Osteoblast (primary cell): ENCODE measurements at regions not wholly inside any gene's neighbourhood (a gene's known extent, or its start where the extent isn't known, plus 50 kb on each side); places are given as distances from the start of the nearest gene placed in this dataset.

Source experiments
- DNase-seq: peaks from one replicate; pipeline ENCODE4 v3.0.0; 2011; ENCODE audit warnings: low spot score, mixed read lengths; ENCODE audit not compliant: insufficient read length; ENCODE audit errors: missing footprints
- H2AFZ ChIP-seq: 2 replicates; pipeline ENCODE4 v1.6.0; 2011; ENCODE audit warnings: mild to moderate bottlenecking, low read length
- H3K27ac ChIP-seq: 2 replicates; pipeline ENCODE4 v1.5.1; 2011; ENCODE audit warnings: mild to moderate bottlenecking, low read depth, low read length, moderate library complexity
- H3K27me3 ChIP-seq: 2 replicates; pipeline ENCODE4 v1.6.0; 2012; ENCODE audit warnings: mild to moderate bottlenecking, control low read depth, inconsistent platforms, low read length, moderate library complexity; ENCODE audit not compliant: insufficient read depth
- H3K36me3 ChIP-seq: 2 replicates; pipeline ENCODE4 v1.5.1; 2011; ENCODE audit warnings: mild to moderate bottlenecking, low read length, control low read depth, moderate library complexity; ENCODE audit not compliant: insufficient read depth
- H3K4me1 ChIP-seq: 2 replicates; pipeline ENCODE4 v1.5.1; 2011; ENCODE audit warnings: mild to moderate bottlenecking, low read length, control low read depth, moderate library complexity; ENCODE audit not compliant: insufficient read depth
- H3K4me2 ChIP-seq: 2 replicates; pipeline ENCODE4 v1.6.0; 2011; ENCODE audit warnings: mild to moderate bottlenecking, low read length; ENCODE audit not compliant: insufficient read depth
- H3K4me3 ChIP-seq: fragments of 200-600 bp; sonication (generic); 3 replicates; pipeline ENCODE4 v1.5.1; 2012; ENCODE audit warnings: mild to moderate bottlenecking, low read length, inconsistent platforms; ENCODE audit not compliant: insufficient read depth
- H3K79me2 ChIP-seq: 2 replicates; pipeline ENCODE4 v1.6.0; 2012; ENCODE audit warnings: mild to moderate bottlenecking, low read length, control low read depth, inconsistent platforms; ENCODE audit not compliant: insufficient read depth
- H3K9me3 ChIP-seq: 2 replicates; pipeline ENCODE4 v1.5.1; 2011; ENCODE audit warnings: low read depth, low read length, control low read depth
- H4K20me1 ChIP-seq: 2 replicates; pipeline ENCODE4 v1.6.0; 2012; ENCODE audit warnings: mild to moderate bottlenecking, low read length, control low read depth; ENCODE audit not compliant: insufficient read depth
- CTCF ChIP-seq: IDR thresholded peaks from 2 replicates; pipeline ENCODE4 v1.5.1; 2011; ENCODE audit warnings: mild to moderate bottlenecking, low read depth, low read length, moderate library complexity; ENCODE audit errors: extremely low read depth

GRCh38 chr4:20341134-20341738 lies 89.5 kb downstream of the SLIT2 start:
- no peak for TF ChIP-seq CTCF
- Histone ChIP-seq H3K27me3 (no peaks in the 10 kb centered on the region), H3K4me2 (no peak overlapping the region), H3K27ac (no peak overlapping the region), H3K36me3 (no peaks in the 10 kb centered on the region), H3K4me3 (no peak overlapping the region), H4K20me1 (no peaks in the 10 kb centered on the region), H2AFZ (no peak overlapping the region), H3K9me3 (no peaks in the 10 kb centered on the region), H3K4me1 (no peaks in the 10 kb centered on the region), H3K79me2 (peaks cover 44% of the 10 kb centered on the region)
- no peak for DNase-seq

GRCh38 chr4:20347531-20347930 lies 95.8 kb downstream of the SLIT2 start:
- Histone ChIP-seq H3K27ac (no peak overlapping the region), H3K4me1 (peaks cover 2% of the 10 kb centered on the region), H2AFZ (no peak overlapping the region), H3K4me2 (no peak overlapping the region), H3K36me3 (no peaks in the 10 kb centered on the region), H4K20me1 (no peaks in the 10 kb centered on the region), H3K9me3 (no peaks in the 10 kb centered on the region), H3K79me2 (peaks cover 49% of the 10 kb centered on the region), H3K4me3 (no peak overlapping the region), H3K27me3 (no peaks in the 10 kb centered on the region)
- no peak for TF ChIP-seq CTCF
- DNase-seq: no peak

- no peak overlapping the region for H3K4me2 ChIP-seq
- H2AFZ ChIP-seq: no peak overlapping the region
- no peak for DNase-seq
- no peak for TF ChIP-seq CTCF
- H4K20me1 ChIP-seq: no peaks in the 10 kb centered on the region
- H3K27ac ChIP-seq: no peak overlapping the region
- H3K4me1 ChIP-seq: peaks cover 2% of the 10 kb centered on the region
- H3K9me3 ChIP-seq: no peaks in the 10 kb centered on the region
- peaks cover 49% of the 10 kb centered on the region for H3K79me2 ChIP-seq
- H3K4me3 ChIP-seq: no peak overlapping the region
- no peaks in the 10 kb centered on the region for H3K27me3 ChIP-seq
- no peaks in the 10 kb centered on the region for H3K36me3 ChIP-seq
These were observed 96.7 kb downstream of the SLIT2 start for GRCh38 chr4:20348411-20348810.

GRCh38 chr4:20351360-20352162 lies 99.9 kb downstream of the SLIT2 start:
- Histone ChIP-seq H3K79me2 (peaks cover 44% of the 10 kb centered on the region), H3K4me1 (peaks cover 2% of the 10 kb centered on the region)

More at GRCh38 chr4:20351360-20352162, 99.9 kb downstream of the SLIT2 start:
- Histone ChIP-seq H4K20me1 (no peaks in the 10 kb centered on the region), H3K36me3 (no peaks in the 10 kb centered on the region), H3K27ac (no peak overlapping the region), H3K27me3 (no peaks in the 10 kb centered on the region), H3K4me3 (no peak overlapping the region), H3K4me2 (no peak overlapping the region), H3K9me3 (no peaks in the 10 kb centered on the region), H2AFZ (no peak overlapping the region)
- no peak for TF ChIP-seq CTCF
- DNase-seq: no peak
